ENCODE measurements at regions not wholly inside any gene's neighbourhood (a gene's known extent, or its start where the extent isn't known, plus 50 kb on each side); places are given as distances from the start of the nearest gene placed in this dataset.

DNA sequence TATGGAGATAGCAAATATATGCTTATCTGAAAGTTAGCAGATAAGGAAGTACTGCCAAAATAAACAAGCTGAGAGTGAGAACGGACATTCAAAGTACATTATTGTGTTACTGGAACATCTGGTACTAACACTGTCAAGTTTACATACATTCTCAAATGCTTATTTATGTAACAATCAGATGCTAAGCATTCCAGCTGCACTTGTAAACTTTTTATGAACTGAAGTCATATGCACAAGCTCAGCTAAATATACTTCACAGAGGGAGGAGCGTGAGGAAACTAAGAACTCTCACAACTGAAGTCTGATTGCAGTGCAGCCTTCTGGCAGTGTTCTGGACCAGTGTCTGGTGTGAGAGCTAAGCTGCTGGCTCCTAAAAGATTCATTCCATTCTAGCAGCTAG is 223.7 kb upstream of the NANOGP8 start:
- no peaks in the 10 kb centered on the region for H3K27me3 ChIP-seq
- no peaks in the 10 kb centered on the region for H3K36me3 ChIP-seq
- DNase-seq, result no peak
- H3K27ac ChIP-seq, result peak overlapping the region in 1 of 4 donors; percentile 13
- H3K4me1 ChIP-seq, result peaks cover 0 to 29% (median 0%) of the 10 kb centered on the region in 4 donors
- no peak overlapping the region for H3K4me3 ChIP-seq
- no peak for TF ChIP-seq POLR2A (IDR thresholded peaks at IDR 0.05)
- TF ChIP-seq, protein P1, sequence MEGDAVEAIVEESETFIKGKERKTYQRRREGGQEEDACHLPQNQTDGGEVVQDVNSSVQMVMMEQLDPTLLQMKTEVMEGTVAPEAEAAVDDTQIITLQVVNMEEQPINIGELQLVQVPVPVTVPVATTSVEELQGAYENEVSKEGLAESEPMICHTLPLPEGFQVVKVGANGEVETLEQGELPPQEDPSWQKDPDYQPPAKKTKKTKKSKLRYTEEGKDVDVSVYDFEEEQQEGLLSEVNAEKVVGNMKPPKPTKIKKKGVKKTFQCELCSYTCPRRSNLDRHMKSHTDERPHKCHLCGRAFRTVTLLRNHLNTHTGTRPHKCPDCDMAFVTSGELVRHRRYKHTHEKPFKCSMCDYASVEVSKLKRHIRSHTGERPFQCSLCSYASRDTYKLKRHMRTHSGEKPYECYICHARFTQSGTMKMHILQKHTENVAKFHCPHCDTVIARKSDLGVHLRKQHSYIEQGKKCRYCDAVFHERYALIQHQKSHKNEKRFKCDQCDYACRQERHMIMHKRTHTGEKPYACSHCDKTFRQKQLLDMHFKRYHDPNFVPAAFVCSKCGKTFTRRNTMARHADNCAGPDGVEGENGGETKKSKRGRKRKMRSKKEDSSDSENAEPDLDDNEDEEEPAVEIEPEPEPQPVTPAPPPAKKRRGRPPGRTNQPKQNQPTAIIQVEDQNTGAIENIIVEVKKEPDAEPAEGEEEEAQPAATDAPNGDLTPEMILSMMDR (IDR thresholded peaks at IDR 0.05), result no peak
- no peaks in the 10 kb centered on the region for H3K9me3 ChIP-seq

DNA sequence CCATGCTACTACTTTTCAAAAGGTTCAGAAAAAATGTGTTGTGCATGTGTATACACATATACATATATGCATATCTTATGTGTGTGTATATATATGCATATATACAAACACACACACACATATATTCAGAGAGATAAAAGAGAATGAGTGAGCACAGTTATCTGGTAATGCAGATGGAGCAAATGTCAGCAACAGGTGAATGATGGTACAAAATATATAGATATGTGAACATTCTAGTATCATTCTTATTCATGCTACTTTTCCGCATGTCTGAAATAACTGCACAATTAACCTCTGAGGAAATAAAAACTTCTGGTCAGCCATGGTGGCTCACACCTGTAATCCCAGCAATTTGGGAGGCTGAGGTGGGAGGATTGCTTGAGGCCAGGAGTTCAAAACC is 222.6 kb upstream of the NANOGP8 start:
- Histone ChIP-seq H3K4me3 (no peak overlapping the region), H3K27me3 (no peaks in the 10 kb centered on the region), H3K27ac (no peak overlapping the region), H3K4me1 (peaks cover 0 to 29% (median 0%) of the 10 kb centered on the region in 4 donors), H3K36me3 (no peaks in the 10 kb centered on the region), H3K9me3 (no peaks in the 10 kb centered on the region)
- DNase-seq, result no peak
- TF ChIP-seq, protein P1 (IDR thresholded peaks at IDR 0.05), result no peak
- no peak for TF ChIP-seq POLR2A (IDR thresholded peaks at IDR 0.05)

GRCh38 chr15:35307026-35307425 is 221.9 kb upstream of the NANOGP8 start:
- TF ChIP-seq POLR2A (IDR thresholded peaks at IDR 0.05), result no peak
- TF ChIP-seq, protein P1 (IDR thresholded peaks at IDR 0.05), result no peak
- no peaks in the 10 kb centered on the region for H3K9me3 ChIP-seq
- H3K27me3 ChIP-seq, result no peaks in the 10 kb centered on the region
- H3K36me3 ChIP-seq, result no peaks in the 10 kb centered on the region
- no peak for DNase-seq
- no peak overlapping the region for H3K4me3 ChIP-seq
- H3K4me1 ChIP-seq, result peaks cover 0 to 29% (median 0%) of the 10 kb centered on the region in 4 donors
- H3K27ac ChIP-seq, result peak overlapping the region in 3 of 4 donors; percentile 21 to 80 (median 73)

DNA sequence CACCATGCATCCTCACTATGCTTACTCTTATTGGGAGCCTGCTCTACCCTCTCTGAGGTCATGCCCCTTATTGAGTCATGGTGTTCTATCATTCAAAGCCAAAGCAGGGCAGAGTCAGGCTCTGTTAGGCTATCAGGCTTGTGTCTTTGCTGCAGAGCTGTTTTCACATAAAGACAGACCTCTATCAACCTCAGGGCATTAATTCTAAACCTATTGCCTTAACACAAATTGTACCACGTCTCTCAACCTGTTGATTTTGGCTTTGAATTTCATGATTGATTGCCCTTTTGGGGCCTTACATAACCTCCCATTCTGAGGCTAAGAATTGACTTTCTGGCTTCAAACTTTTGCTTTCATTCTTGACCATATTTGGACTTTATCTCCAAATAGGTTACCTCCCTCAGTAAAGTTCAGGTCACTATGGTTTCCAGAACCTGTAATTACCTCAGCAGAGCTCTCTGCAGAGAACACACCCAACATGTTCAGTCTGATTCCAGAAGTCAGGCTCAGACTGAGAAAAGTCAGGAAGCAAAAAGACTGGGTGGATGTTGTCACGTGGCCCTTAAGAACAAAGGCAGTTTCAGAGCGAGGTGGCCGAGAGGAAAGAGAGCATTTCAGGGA is 221.4 kb upstream of the NANOGP8 start:
- Histone ChIP-seq H3K9me3 (no peaks in the 10 kb centered on the region), H3K36me3 (no peaks in the 10 kb centered on the region), H3K4me1 (peaks cover 0 to 29% (median 0%) of the 10 kb centered on the region in 4 donors), H3K4me3 (no peak overlapping the region), H3K27me3 (no peaks in the 10 kb centered on the region), H3K27ac (peak overlapping the region in 3 of 4 donors; percentile 21 to 80 (median 73))
- TF ChIP-seq, protein P1 (IDR thresholded peaks at IDR 0.05), result no peak
- no peak for TF ChIP-seq POLR2A (IDR thresholded peaks at IDR 0.05)
- peak in 1 of 3 donors; percentile 58 for DNase-seq

GRCh38 chr15:35305946-35306345 is 220.9 kb upstream of the NANOGP8 start:
- H3K4me3 ChIP-seq, result no peak overlapping the region
- DNase-seq, result no peak
- H3K4me1 ChIP-seq, result peaks cover 0 to 29% (median 0%) of the 10 kb centered on the region in 4 donors
- no peak for TF ChIP-seq POLR2A (IDR thresholded peaks at IDR 0.05)
- TF ChIP-seq, protein P1 (IDR thresholded peaks at IDR 0.05), result no peak
- no peaks in the 10 kb centered on the region for H3K36me3 ChIP-seq
- no peaks in the 10 kb centered on the region for H3K9me3 ChIP-seq
- H3K27me3 ChIP-seq, result no peaks in the 10 kb centered on the region
- peak overlapping the region in 2 of 4 donors; percentile 73 to 80 for H3K27ac ChIP-seq

Data from Peyer's patch (tissue), 4 donors.